ENCODE measurements at regions not wholly inside any gene's neighbourhood (a gene's known extent, or its start where the extent isn't known, plus 50 kb on each side); places are given as distances from the start of the nearest gene placed in this dataset.

DNA sequence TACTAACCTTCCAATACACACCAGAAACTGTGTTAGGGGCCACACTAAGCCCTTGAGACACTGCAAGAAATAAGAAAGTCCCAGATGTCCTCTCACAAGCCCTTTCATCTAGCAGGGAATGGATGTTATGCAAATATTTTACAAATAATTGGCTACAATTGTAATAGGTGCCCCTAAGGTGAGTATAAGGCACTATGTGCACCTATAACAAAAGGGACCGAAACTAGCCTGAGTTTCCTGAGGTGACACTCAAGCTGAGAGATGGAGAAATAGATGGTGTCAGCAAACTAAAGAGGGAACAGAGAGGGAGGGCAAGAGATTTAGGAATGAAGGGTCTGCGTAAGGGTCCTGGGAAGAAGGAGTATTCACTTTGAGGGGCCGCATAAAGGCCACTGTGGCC, 212.6 kb downstream of the TTC8 start:
- intact Hi-C loops (cut with DNase I, micrococcal nuclease) = loop anchor here in 1 of 2 experiments (10.0 kb wide), 1 partner anchor 1198 kb away; no protein-coding TSS in a partner anchor
- Histone ChIP-seq H3K36me3 (ENCODE audit: insufficient read depth, low read length) (no peaks in the 10 kb centered on the region), H3K27me3 (ENCODE audit: control insufficient read depth in 1 of 2, insufficient read depth in 2 of 2, low read length in 2 of 2) (peaks cover 0 to 3% of the 10 kb centered on the region in 2 experiments), H3K27ac (ENCODE audit: low read depth in 1 of 2, low read length in 2 of 2) (no peak overlapping the region), H3K9me3 (ENCODE audit: control insufficient read depth in 1 of 2, insufficient read depth in 1 of 2, low read length in 2 of 2) (peaks cover 0 to 3% of the 10 kb centered on the region in 2 experiments), H3K4me1 (ENCODE audit: insufficient read depth, low read length) (peaks cover 12% of the 10 kb centered on the region), H3K4me3 (ENCODE audit: low read length) (no peak overlapping the region)
- H3K9me3 Mint-ChIP-seq = no peaks in the 10 kb centered on the region
- TF ChIP-seq, protein P1, sequence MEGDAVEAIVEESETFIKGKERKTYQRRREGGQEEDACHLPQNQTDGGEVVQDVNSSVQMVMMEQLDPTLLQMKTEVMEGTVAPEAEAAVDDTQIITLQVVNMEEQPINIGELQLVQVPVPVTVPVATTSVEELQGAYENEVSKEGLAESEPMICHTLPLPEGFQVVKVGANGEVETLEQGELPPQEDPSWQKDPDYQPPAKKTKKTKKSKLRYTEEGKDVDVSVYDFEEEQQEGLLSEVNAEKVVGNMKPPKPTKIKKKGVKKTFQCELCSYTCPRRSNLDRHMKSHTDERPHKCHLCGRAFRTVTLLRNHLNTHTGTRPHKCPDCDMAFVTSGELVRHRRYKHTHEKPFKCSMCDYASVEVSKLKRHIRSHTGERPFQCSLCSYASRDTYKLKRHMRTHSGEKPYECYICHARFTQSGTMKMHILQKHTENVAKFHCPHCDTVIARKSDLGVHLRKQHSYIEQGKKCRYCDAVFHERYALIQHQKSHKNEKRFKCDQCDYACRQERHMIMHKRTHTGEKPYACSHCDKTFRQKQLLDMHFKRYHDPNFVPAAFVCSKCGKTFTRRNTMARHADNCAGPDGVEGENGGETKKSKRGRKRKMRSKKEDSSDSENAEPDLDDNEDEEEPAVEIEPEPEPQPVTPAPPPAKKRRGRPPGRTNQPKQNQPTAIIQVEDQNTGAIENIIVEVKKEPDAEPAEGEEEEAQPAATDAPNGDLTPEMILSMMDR (IDR thresholded peaks at IDR 0.05) = no peak
- H3K36me3 Mint-ChIP-seq (ENCODE audit: low read depth) = no peaks in the 10 kb centered on the region
- no peak for ATAC-seq (ENCODE audit: poor library complexity)
- H3K27ac Mint-ChIP-seq = no peak overlapping the region
- no peak overlapping the region for H3K4me3 Mint-ChIP-seq
- H3K4me1 Mint-ChIP-seq (ENCODE audit: low read depth) = peaks cover 15% of the 10 kb centered on the region
- ChIA-PET POLR2A (no interaction called here), CTCF (no interaction called here)
- no peak for DNase-seq
- H3K27me3 Mint-ChIP-seq = peaks cover 56% of the 10 kb centered on the region

DNA sequence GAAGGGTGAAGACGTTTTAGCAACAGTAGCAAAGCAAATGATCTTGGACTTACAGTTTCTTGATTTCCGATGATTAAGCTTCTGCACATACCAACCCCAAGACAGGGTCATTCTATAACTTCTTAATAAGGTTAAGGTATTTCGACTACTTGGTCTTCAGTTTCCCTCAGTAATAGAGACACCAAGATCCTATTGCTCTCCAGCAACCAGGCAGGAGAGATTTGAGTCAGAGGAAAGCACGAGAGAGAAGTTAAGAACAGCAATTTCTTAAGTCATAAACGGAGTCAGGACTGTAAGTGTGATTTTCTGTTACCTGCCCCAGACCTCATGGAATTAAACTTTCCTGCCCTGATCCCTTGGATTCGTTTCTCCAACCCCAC, 215.6 kb downstream of the TTC8 start:
- no peak overlapping the region for H3K4me3 ChIP-seq (ENCODE audit: low read length)
- no peak overlapping the region for H3K27ac ChIP-seq (ENCODE audit: low read depth in 1 of 2, low read length in 2 of 2)
- TF ChIP-seq, protein P1 (IDR thresholded peaks at IDR 0.05) = no peak
- peaks cover 14% of the 10 kb centered on the region for H3K4me1 ChIP-seq (ENCODE audit: insufficient read depth, low read length)
- H3K9me3 ChIP-seq (ENCODE audit: control insufficient read depth in 1 of 2, insufficient read depth in 1 of 2, low read length in 2 of 2) = peaks cover 3 to 5% of the 10 kb centered on the region in 2 experiments
- Mint-ChIP-seq H3K4me3 (no peak overlapping the region), H3K27me3 (peaks cover 51% of the 10 kb centered on the region), H3K4me1 (ENCODE audit: low read depth) (peaks cover 15% of the 10 kb centered on the region), H3K27ac (no peak overlapping the region), H3K9me3 (no peaks in the 10 kb centered on the region), H3K36me3 (ENCODE audit: low read depth) (no peaks in the 10 kb centered on the region)
- DNase-seq (no peak), ATAC-seq (ENCODE audit: poor library complexity) (peak; percentile 24)
- H3K27me3 ChIP-seq (ENCODE audit: control insufficient read depth in 1 of 2, insufficient read depth in 2 of 2, low read length in 2 of 2) = peaks cover 0 to 3% of the 10 kb centered on the region in 2 experiments
- H3K36me3 ChIP-seq (ENCODE audit: insufficient read depth, low read length) = no peaks in the 10 kb centered on the region
- ChIA-PET CTCF (no interaction called here), POLR2A (no interaction called here)
- intact Hi-C loops (cut with DNase I, micrococcal nuclease) = loop anchor here (1.0 to 5.0 kb wide), 4 partner anchors 137 to 875 kb away; no protein-coding TSS in a partner anchor

DNA sequence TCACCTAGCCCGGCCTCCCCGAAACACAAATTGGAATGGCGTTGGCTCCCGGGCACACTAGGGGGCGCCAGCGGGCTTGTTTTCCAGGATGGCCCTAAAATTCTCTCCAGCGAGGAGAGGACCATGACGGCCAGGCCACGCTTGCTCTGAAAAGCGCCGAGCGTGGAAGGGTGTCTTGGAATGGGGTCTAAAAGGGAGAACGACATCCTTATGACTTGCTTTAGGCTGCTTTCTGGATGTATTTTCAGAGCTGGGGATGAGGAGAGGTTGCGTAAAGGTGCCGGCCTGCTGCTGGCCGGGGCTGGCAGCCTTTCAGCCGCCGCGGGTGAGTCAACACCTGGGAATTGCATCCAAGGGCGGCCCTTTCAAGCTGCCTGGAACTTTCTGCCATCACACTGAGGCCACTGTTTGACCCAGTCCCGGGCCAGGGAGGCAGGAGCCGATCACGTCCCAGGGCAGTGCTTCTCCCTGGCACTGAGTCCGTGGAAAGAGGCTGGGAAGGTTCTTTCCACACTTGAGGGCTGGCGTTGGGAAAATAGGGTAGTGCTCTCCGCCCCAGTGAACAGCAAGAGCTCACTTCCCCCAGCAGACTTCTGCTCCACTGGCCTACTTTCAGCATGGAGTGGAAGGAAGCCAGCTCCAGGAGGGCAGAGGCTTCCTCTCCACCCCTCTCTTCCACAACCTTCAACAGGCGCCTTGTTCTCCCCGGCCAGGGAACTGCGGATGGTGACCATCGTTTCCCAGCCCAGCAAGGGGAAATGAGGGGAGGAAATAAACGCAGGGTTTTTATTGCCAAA, 216.2 kb downstream of the TTC8 start:
- CTCF ChIA-PET = interaction anchor here (1.5 kb wide), 1 partner anchor 10 kb away, joined by 3 read pairs; no protein-coding TSS in a partner anchor
- POLR2A ChIA-PET = no interaction called here
- H3K27me3 Mint-ChIP-seq = peaks cover 45% of the 10 kb centered on the region
- H3K36me3 Mint-ChIP-seq (ENCODE audit: low read depth) = no peaks in the 10 kb centered on the region
- Histone ChIP-seq H3K36me3 (ENCODE audit: insufficient read depth, low read length) (no peaks in the 10 kb centered on the region), H3K27ac (ENCODE audit: low read depth in 1 of 2, low read length in 2 of 2) (no peak overlapping the region), H3K27me3 (ENCODE audit: control insufficient read depth in 1 of 2, insufficient read depth in 2 of 2, low read length in 2 of 2) (peaks cover 0 to 3% of the 10 kb centered on the region in 2 experiments), H3K9me3 (ENCODE audit: control insufficient read depth in 1 of 2, insufficient read depth in 1 of 2, low read length in 2 of 2) (peaks cover 3 to 5% of the 10 kb centered on the region in 2 experiments), H3K4me1 (ENCODE audit: insufficient read depth, low read length) (peaks cover 14% of the 10 kb centered on the region), H3K4me3 (ENCODE audit: low read length) (peak overlapping the region; percentile 49)
- H3K4me1 Mint-ChIP-seq (ENCODE audit: low read depth) = peaks cover 15% of the 10 kb centered on the region
- H3K4me3 Mint-ChIP-seq = peak overlapping the region; percentile 60
- intact Hi-C loops (cut with DNase I, micrococcal nuclease) = loop anchor here (1.0 to 5.0 kb wide), 4 partner anchors 137 to 875 kb away; no protein-coding TSS in a partner anchor
- peak; percentile 67 for ATAC-seq (ENCODE audit: poor library complexity)
- TF ChIP-seq, protein P1 (IDR thresholded peaks at IDR 0.05) = peak; percentile 98
- no peaks in the 10 kb centered on the region for H3K9me3 Mint-ChIP-seq
- no peak overlapping the region for H3K27ac Mint-ChIP-seq
- DNase-seq = peak; percentile 57 to 87 (median 76)

All from CD4-positive, alpha-beta T cell (primary cell).